ENCODE measurements at regions not wholly inside any gene's neighbourhood (a gene's known extent, or its start where the extent isn't known, plus 50 kb on each side); places are given as distances from the start of the nearest gene placed in this dataset.

GRCh38 chr10:33123680-33124079 is 165.7 kb upstream of the ITGB1 start:
- no peaks in the 10 kb centered on the region for H3K9me3 ChIP-seq (ENCODE audit: insufficient read depth in 2 of 2, low read depth in 1 of 2, low read length in 1 of 2)
- no peaks in the 10 kb centered on the region for H3K36me3 ChIP-seq (ENCODE audit: control insufficient read depth in 2 of 4, insufficient read depth in 4 of 4, low read length in 3 of 4)
- H2BK5ac ChIP-seq (ENCODE audit: low read depth, low read length) = no peak overlapping the region
- H3K23me2 ChIP-seq (ENCODE audit: low read depth, low read length) = no peaks in the 10 kb centered on the region
- no peak overlapping the region for H3K4me3 ChIP-seq (ENCODE audit: extremely low read depth in 1 of 4, insufficient read depth in 2 of 4, low read depth in 3 of 4, low read length in 4 of 4)
- no peak overlapping the region for H2AK5ac ChIP-seq (ENCODE audit: low read depth, low read length)
- no peak overlapping the region for H3K14ac ChIP-seq (ENCODE audit: insufficient read length)
- no peaks in the 10 kb centered on the region for H3K79me1 ChIP-seq (ENCODE audit: low read depth, low read length)
- no peak overlapping the region for H4K5ac ChIP-seq (ENCODE audit: insufficient read length, low read depth, low read length)
- H3K27me3 ChIP-seq (replicated peaks in 1 of 4; ENCODE audit: control insufficient read depth in 3 of 4, extremely low read depth in 1 of 4, insufficient read depth in 3 of 4, low read length in 3 of 4) = no peaks in the 10 kb centered on the region
- no peak overlapping the region for H3K4ac ChIP-seq (replicated peaks; ENCODE audit: insufficient read length, low read depth, low read length)
- H3K18ac ChIP-seq (ENCODE audit: extremely low read depth, low read length) = no peak overlapping the region
- no peak overlapping the region for H2BK120ac ChIP-seq (replicated peaks; ENCODE audit: low read depth, low read length)
- no peaks in the 10 kb centered on the region for H3K79me2 ChIP-seq (ENCODE audit: control insufficient read depth in 1 of 2, insufficient read depth in 2 of 2, low read length in 2 of 2)
- FAIRE-seq (no peak), DNase-seq (ENCODE audit: low read depth in 1 of 2, low spot score in 2 of 2) (no peak)
- no peak overlapping the region for H2BK20ac ChIP-seq (ENCODE audit: low read length)
- H3K9ac ChIP-seq (replicated peaks in 1 of 4; ENCODE audit: extremely low read depth in 1 of 4, low read depth in 3 of 4, low read length in 3 of 4) = no peak overlapping the region
- no peak overlapping the region for H2BK12ac ChIP-seq (ENCODE audit: low read depth, low read length)
- H3K23ac ChIP-seq (ENCODE audit: insufficient read length) = no peak overlapping the region
- WGBS, 2 experiments (ENCODE audit: extremely low coverage in 1 of 2, insufficient coverage in 1 of 2, insufficient read length in 1 of 2, insufficient replicate concordance in 2 of 2, low coverage in 1 of 2, low lambda C conversion rate in 2 of 2, missing lambda C conversion rate in 1 of 2) = 100% methylated on average over 2 of the region's 2 CpGs; no CpG with 5 or more reads in 1 of the 2 experiments
- H4K8ac ChIP-seq (ENCODE audit: extremely low read depth, insufficient read depth, low read length) = no peak overlapping the region
- H4K91ac ChIP-seq (replicated peaks; ENCODE audit: insufficient read length, low read length) = no peak overlapping the region
- no peaks in the 10 kb centered on the region for H4K20me1 ChIP-seq (replicated peaks in 1 of 2; ENCODE audit: control insufficient read depth in 1 of 2, insufficient read depth in 2 of 2, low read length in 2 of 2)
- H3K4me1 ChIP-seq (replicated peaks in 1 of 4; ENCODE audit: control insufficient read depth in 3 of 4, insufficient read depth in 4 of 4, low read length in 3 of 4) = peaks cover 0 to 2% (median 0%) of the 10 kb centered on the region in 4 experiments; a peak in 1 of 7 replicates
- no peak overlapping the region for H2AFZ ChIP-seq (ENCODE audit: low read length)
- no peak overlapping the region for H3K56ac ChIP-seq (replicated peaks; ENCODE audit: insufficient read length, low read depth, low read length)
- no peak overlapping the region for H2BK15ac ChIP-seq (ENCODE audit: low read length)
- POLR2A ChIA-PET (ENCODE audit: partially characterized antibody) = no interaction called here
- H3K4me2 ChIP-seq (ENCODE audit: insufficient read depth in 1 of 2, low read depth in 2 of 2, low read length in 2 of 2) = no peak overlapping the region
- TF ChIP-seq CHD2 (IDR thresholded peaks at IDR 0.05; ENCODE audit: low read length) (no peak), ASH2L (IDR thresholded peaks at IDR 0.05; ENCODE audit: low read length) (no peak), CBX5 (IDR thresholded peaks at IDR 0.05; ENCODE audit: low read depth, low read length) (no peak), SIRT6 (IDR thresholded peaks at IDR 0.05; ENCODE audit: low read length) (no peak), SP4 (IDR thresholded peaks at IDR 0.05; ENCODE audit: low read length) (no peak), RXRA (IDR thresholded peaks at IDR 0.05; ENCODE audit: insufficient read depth, low read depth, low read length) (no peak), GTF2F1 (IDR thresholded peaks at IDR 0.05; ENCODE audit: borderline replicate concordance, low read depth, low read length) (no peak)
- CTCF ChIA-PET (ENCODE audit: partially characterized antibody) = interaction anchor here (0.6 to 4.5 kb wide), 5 partner anchors 9 to 938 kb away, joined by 3 to 34 read pairs (median 3); no protein-coding TSS in a partner anchor
- H3K27ac ChIP-seq (ENCODE audit: low read depth, low read length) = no peak overlapping the region

All from H1 (cell line).